A673 (cell line): ENCODE measurements at regions not wholly inside any gene's neighbourhood (a gene's known extent, or its start where the extent isn't known, plus 50 kb on each side); places are given as distances from the start of the nearest gene placed in this dataset.

ENCODE experiments used
- BruUV-seq: library from RNA; stranded (reverse); fragments of 400-500 nt; replicated peaks from 2 replicates; lab custom pipeline; 2021; lab: Mats Ljungman, UMichigan
- CTCF ChIA-PET: fragments of 300-600 bp; sonication (Branson Sonifier 250); formaldehyde crosslinking; loops from one replicate; lab custom pipeline; 2022; ENCODE audit warnings: antibody characterized with exemption; lab: Charles Lee
- POLR2A ChIA-PET: fragments of 300-600 bp; sonication (Branson Sonifier 250); formaldehyde crosslinking; loops from one replicate; lab custom pipeline; 2022; ENCODE audit warnings: antibody characterized with exemption; ENCODE audit not compliant: low non-redundant PET; lab: Charles Lee
- DNase-seq: peaks from one replicate; pipeline ENCODE4 v3.0.0-alpha.2; 2015; ENCODE audit warnings: low spot score
- H3K27ac ChIP-seq: fragments of 200-600 bp; sonication (generic); 2 replicates; pipeline ENCODE4 v1.5.1; 2016; ENCODE audit warnings: mixed run types, low read depth, mild to moderate bottlenecking, mixed read lengths, antibody characterized with exemption, low read length; ENCODE audit not compliant: poor library complexity, severe bottlenecking
- H3K27me3 ChIP-seq: fragments of 200-600 bp; sonication (generic); replicated peaks from 2 replicates; pipeline ENCODE4 v1.6.1; 2017; ENCODE audit warnings: mixed run types, low read depth, mild to moderate bottlenecking, mixed read lengths, antibody characterized with exemption, low read length; ENCODE audit not compliant: insufficient read depth, poor library complexity
- H3K36me3 ChIP-seq: fragments of 200-600 bp; sonication (generic); 2 replicates; pipeline ENCODE4 v1.6.1; 2016; ENCODE audit warnings: mixed run types, mild to moderate bottlenecking, mixed read lengths, antibody characterized with exemption, low read length; ENCODE audit not compliant: insufficient read depth, poor library complexity, severe bottlenecking
- H3K4me1 ChIP-seq: fragments of 200-600 bp; sonication (generic); 2 replicates; pipeline ENCODE4 v1.6.1; 2017; ENCODE audit warnings: mixed run types, mild to moderate bottlenecking, mixed read lengths, antibody characterized with exemption, low read length; ENCODE audit not compliant: insufficient read depth, poor library complexity, severe bottlenecking
- H3K4me3 ChIP-seq: fragments of 200-600 bp; sonication (generic); 2 replicates; pipeline ENCODE4 v1.5.1; 2016; ENCODE audit warnings: low read depth, mixed run types, mild to moderate bottlenecking, mixed read lengths, low read length; ENCODE audit not compliant: poor library complexity, severe bottlenecking
- H3K9me3 ChIP-seq: fragments of 200-600 bp; sonication (generic); 2 replicates; pipeline ENCODE4 v1.6.1; 2016; ENCODE audit warnings: mixed run types, low read depth, mild to moderate bottlenecking, mixed read lengths, antibody characterized with exemption, low read length; ENCODE audit not compliant: poor library complexity, severe bottlenecking
- EZH2 ChIP-seq: fragments of 200-600 bp; sonication (generic); IDR thresholded peaks from 2 replicates; pipeline ENCODE4 v1.6.1; 2017; ENCODE audit warnings: borderline replicate concordance, low read depth, mild to moderate bottlenecking, mixed read lengths, antibody characterized with exemption, low read length; ENCODE audit not compliant: poor library complexity, severe bottlenecking
- intact Hi-C: fragments of 100-400 bp; cut with micrococcal nuclease; formaldehyde crosslinking; loops from one replicate; pipeline ENCODE4 v1.10.0; 2022; ENCODE audit not compliant: unreplicated experiment
- TF ChIP-seq, protein P1 (sequence below): fragments of 300-800, 200-600 bp; sonication (generic); conservative IDR thresholded peaks from 2 replicates; pipeline ENCODE4 v1.5.1; 2017; ENCODE audit warnings: low read depth, mild to moderate bottlenecking, antibody characterized with exemption, low read length, moderate library complexity, mixed read lengths

DNA sequence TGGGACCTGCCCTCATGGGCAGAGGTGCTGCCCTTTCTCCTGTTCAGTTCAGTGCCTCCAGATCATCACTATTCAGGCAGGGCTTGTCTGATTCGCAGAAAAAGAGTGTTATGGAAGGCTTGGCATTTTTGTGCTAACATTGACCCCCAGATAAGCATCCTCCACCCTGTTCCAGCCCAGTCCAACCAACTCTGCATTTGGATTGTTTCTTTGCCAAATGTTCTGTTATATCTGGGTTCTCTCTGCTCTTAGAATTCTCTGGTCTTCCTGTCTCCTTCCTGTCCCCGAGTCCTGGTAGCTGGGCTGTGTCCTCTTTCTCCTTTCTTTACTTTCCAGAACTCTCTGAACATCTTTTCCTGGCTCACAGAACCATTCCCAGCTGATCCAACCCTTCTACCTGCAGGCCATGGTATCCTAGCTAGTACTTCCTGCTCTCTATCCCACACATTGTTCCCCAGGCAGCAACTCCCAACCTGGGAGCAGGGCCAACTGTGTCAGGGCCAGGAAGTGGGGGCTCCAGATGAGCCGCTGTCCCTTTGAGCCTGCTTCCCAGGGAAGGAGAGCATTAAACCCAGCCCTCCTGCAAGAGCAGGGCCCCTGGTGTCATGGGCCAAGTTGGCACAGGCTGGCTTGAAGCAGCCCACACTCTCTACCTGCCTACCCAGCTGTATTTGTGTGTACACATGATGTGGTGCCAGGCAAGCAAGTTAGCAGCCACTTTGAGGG lies 280.7 kb upstream of the CADM1 start:
- ChIA-PET CTCF (no interaction called here), POLR2A (no interaction called here)
- BruUV-seq, result no TSS peak
- no peak overlapping the region for H3K27ac ChIP-seq
- H3K27me3 ChIP-seq, result no peaks in the 10 kb centered on the region
- H3K36me3 ChIP-seq, result no peaks in the 10 kb centered on the region
- TF ChIP-seq, protein P1, sequence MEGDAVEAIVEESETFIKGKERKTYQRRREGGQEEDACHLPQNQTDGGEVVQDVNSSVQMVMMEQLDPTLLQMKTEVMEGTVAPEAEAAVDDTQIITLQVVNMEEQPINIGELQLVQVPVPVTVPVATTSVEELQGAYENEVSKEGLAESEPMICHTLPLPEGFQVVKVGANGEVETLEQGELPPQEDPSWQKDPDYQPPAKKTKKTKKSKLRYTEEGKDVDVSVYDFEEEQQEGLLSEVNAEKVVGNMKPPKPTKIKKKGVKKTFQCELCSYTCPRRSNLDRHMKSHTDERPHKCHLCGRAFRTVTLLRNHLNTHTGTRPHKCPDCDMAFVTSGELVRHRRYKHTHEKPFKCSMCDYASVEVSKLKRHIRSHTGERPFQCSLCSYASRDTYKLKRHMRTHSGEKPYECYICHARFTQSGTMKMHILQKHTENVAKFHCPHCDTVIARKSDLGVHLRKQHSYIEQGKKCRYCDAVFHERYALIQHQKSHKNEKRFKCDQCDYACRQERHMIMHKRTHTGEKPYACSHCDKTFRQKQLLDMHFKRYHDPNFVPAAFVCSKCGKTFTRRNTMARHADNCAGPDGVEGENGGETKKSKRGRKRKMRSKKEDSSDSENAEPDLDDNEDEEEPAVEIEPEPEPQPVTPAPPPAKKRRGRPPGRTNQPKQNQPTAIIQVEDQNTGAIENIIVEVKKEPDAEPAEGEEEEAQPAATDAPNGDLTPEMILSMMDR, result no peak
- TF ChIP-seq EZH2, result no peak
- H3K4me3 ChIP-seq, result no peak overlapping the region
- no peaks in the 10 kb centered on the region for H3K4me1 ChIP-seq
- intact Hi-C loops, result no loop called here
- no peak for DNase-seq
- H3K9me3 ChIP-seq, result peaks cover 4% of the 10 kb centered on the region

DNA sequence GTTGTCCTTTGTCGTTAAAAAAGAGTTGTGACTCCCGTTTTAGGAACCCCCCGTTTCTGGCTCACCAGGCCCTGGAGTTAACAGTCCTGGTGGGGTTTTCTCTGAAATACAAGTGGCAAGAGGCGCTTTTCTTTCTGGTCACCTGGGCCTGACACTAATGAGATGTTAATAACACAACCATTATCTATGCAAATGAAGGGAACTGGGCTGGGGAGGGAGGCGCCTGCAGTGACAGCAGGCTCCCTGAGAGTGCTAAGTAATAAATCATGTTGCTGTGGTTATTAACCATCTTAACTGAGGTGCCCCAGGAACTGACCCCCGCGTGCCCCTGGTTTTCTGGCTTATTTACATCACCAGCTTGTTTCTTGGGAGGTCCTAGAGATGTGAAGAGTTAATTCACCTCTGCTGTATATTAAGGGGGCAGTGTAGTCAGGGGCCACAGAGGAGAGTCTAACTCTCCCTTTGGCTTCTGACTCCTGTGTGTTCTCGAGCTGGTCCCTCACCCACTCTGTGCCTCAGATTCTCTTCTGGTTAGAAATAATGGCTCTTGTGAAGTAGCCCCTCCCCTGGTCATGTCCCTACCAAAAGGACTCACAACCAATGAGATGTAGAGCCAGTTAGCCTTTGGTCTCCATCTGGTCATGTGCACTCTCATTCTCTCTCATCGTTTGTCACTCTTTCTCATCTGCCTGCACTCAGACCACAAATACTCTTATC lies 276.6 kb upstream of the CADM1 start:
- H3K9me3 ChIP-seq, result no peaks in the 10 kb centered on the region
- POLR2A ChIA-PET, result no interaction called here
- no peak for DNase-seq
- no peak overlapping the region for H3K4me3 ChIP-seq
- no peaks in the 10 kb centered on the region for H3K4me1 ChIP-seq
- CTCF ChIA-PET, result no interaction called here
- no peaks in the 10 kb centered on the region for H3K27me3 ChIP-seq
- H3K27ac ChIP-seq, result no peak overlapping the region
- no peaks in the 10 kb centered on the region for H3K36me3 ChIP-seq
- intact Hi-C loops, result no loop called here
- BruUV-seq, result no TSS peak
- no peak for TF ChIP-seq EZH2
- TF ChIP-seq, protein P1, result no peak

DNA sequence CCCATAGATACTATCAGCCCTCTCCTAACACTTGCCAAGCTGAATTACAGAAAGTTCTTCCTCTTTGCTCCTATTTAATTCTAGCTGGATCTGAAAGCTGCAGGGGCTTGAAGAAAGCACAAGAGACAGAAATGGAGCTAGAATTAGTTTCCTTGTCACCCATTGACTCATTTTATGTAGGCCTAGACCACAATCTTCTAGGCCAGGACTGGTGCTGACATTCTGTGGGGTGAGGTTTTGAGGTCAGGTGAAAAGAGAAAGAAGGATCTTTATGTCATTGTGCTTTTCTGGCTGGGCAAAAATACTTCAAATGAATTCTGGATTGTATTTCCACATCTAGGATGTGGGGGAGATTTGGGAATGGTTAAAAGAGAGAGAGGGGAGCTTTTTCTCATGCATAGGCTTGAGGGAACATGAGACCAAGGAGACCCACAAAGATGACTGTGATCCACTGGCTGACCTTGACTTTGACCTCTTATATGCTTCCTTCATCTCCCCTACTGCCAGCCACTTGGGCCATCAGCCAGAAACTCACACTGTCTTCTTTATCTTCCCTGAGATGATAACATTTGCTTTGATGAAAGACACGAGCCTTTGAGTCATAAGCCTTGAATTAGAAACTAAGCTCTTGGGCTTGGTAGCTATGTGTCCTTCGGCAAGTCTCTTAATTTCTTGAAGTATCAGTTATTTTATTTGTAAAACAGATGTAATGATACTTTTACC lies 274.9 kb upstream of the CADM1 start:
- ChIA-PET POLR2A (no interaction called here), CTCF (no interaction called here)
- Histone ChIP-seq H3K36me3 (no peaks in the 10 kb centered on the region), H3K4me1 (no peaks in the 10 kb centered on the region), H3K4me3 (no peak overlapping the region), H3K27ac (no peak overlapping the region), H3K27me3 (no peaks in the 10 kb centered on the region), H3K9me3 (no peaks in the 10 kb centered on the region)
- no TSS peak for BruUV-seq
- TF ChIP-seq, protein P1, result no peak
- TF ChIP-seq EZH2, result no peak
- DNase-seq, result no peak
- intact Hi-C loops, result no loop called here
